ENCODE measurements at regions not wholly inside any gene's neighbourhood (a gene's known extent, or its start where the extent isn't known, plus 50 kb on each side); places are given as distances from the start of the nearest gene placed in this dataset.

- H3K4me3 ChIP-seq (ENCODE audit: low read depth, low read length) = no peak overlapping the region
- peak; percentile 80 for TF ChIP-seq CTCF (IDR thresholded peaks at IDR 0.05; ENCODE audit: low read depth, low read length, missing control alignments)
- peak; percentile 15 for DNase-seq (ENCODE audit: low read depth)
These were observed 263.2 kb downstream of the DMAC1 start for GRCh38 chr9:7536310-7536939.

GRCh38 chr9:7534211-7534935 lies 265.2 kb downstream of the DMAC1 start:
- H3K4me3 ChIP-seq (ENCODE audit: low read depth, low read length) = no peak overlapping the region
- no peak for TF ChIP-seq CTCF (IDR thresholded peaks at IDR 0.05; ENCODE audit: low read depth, low read length, missing control alignments)
- no peak for DNase-seq (ENCODE audit: low read depth)

- no peak for TF ChIP-seq CTCF (IDR thresholded peaks at IDR 0.05; ENCODE audit: low read depth, low read length, missing control alignments)
- H3K4me3 ChIP-seq (ENCODE audit: low read depth, low read length) = no peak overlapping the region
- no peak for DNase-seq (ENCODE audit: low read depth)
These were observed 266.0 kb downstream of the DMAC1 start for GRCh38 chr9:7533376-7534090.

- DNase-seq (ENCODE audit: low read depth) = no peak
- H3K4me3 ChIP-seq (ENCODE audit: low read depth, low read length) = no peak overlapping the region
- TF ChIP-seq CTCF (IDR thresholded peaks at IDR 0.05; ENCODE audit: low read depth, low read length, missing control alignments) = no peak
These were observed 276.0 kb downstream of the DMAC1 start for GRCh38 chr9:7523426-7524043.

GRCh38 chr9:7520396-7520795 lies 279.2 kb downstream of the DMAC1 start:
- no peak for DNase-seq (ENCODE audit: low read depth)

GRCh38 chr9:7516376-7516775 lies 283.2 kb downstream of the DMAC1 start:
- no peak for TF ChIP-seq CTCF (IDR thresholded peaks at IDR 0.05; ENCODE audit: low read depth, low read length, missing control alignments)
- H3K4me3 ChIP-seq (ENCODE audit: low read depth, low read length) = no peak overlapping the region
- DNase-seq (ENCODE audit: low read depth) = no peak

More at GRCh38 chr9:7520396-7520795, 279.2 kb downstream of the DMAC1 start:
- H3K4me3 ChIP-seq (ENCODE audit: low read depth, low read length) = no peak overlapping the region
- TF ChIP-seq CTCF (IDR thresholded peaks at IDR 0.05; ENCODE audit: low read depth, low read length, missing control alignments) = no peak

Measured in GM12864 (cell line).